GM20431 (cell line): ENCODE measurements at regions not wholly inside any gene's neighbourhood (a gene's known extent, or its start where the extent isn't known, plus 50 kb on each side); places are given as distances from the start of the nearest gene placed in this dataset.

ENCODE experiments used
- in situ Hi-C: fragments of 300-500 bp; cut with MseI, MboI; formaldehyde crosslinking; loops from one replicate; pipeline ENCODE4 v1.15.0; 2020; ENCODE audit warnings: low sequenced_read_pairs; ENCODE audit not compliant: unreplicated experiment

GRCh38 chr12:46459861-46460545 lies 87.4 kb upstream of the SLC38A2 start:
- in situ Hi-C loops = no loop called here

DNA sequence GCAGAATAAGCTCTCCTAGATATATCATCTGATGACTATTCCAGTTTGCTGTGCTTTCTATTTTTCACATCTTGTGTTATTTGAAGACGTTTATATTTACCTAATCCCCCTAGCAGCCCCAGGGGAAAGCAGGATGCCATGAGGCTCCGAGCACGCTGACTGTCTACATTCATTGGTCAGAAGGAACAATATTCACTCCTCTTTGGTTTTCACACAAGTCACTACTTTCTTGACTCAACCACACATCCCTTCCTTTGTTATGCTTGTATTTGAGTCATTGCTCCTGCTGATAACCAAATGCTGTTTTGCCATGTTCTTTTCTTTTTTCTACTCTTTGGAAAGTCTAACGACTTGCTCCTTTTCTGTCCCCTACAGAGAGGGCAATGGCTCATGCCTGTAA lies 86.5 kb upstream of the SLC38A2 start:
- in situ Hi-C loops = no loop called here

DNA sequence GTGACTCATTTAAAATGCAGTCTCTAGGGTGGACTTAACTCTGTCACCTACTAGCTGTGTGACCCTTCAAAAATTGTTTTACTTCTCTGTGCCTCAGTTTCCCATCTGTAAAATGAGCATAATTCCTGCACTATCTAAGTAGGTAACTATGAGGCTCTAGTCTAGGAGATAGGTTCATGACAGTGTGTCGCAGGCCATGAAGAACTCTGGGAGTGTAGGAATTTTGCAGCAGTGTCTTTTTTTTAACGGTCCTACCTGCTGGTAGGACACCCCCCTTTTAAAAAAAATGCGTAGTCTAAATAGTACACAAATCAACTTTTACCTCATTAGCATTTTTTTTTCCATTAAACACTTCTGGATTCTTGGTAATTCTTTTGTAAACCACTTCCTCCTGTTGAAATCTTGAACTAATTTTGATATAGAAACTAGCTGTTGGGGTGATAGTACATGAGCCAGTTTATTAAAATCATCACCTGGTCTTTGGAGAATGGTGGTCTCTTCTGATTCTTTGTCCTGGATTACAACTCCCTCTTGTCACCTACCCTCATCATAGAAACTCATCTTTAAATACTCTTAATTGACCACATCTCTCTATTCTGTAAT lies 86.0 kb upstream of the SLC38A2 start:
- in situ Hi-C loops = no loop called here

GRCh38 chr12:46457958-46458357 lies 85.4 kb upstream of the SLC38A2 start:
- in situ Hi-C loops = no loop called here

- in situ Hi-C loops = no loop called here
Observed at GRCh38 chr12:46456356-46457334, 84.1 kb upstream of the SLC38A2 start.

GRCh38 chr12:46455648-46456352 lies 83.2 kb upstream of the SLC38A2 start:
- in situ Hi-C loops = no loop called here

- in situ Hi-C loops = no loop called here
Observed at GRCh38 chr12:46454981-46455380, 82.4 kb upstream of the SLC38A2 start.

- in situ Hi-C loops = no loop called here
Observed at GRCh38 chr12:46453428-46453827, 80.9 kb upstream of the SLC38A2 start.

DNA sequence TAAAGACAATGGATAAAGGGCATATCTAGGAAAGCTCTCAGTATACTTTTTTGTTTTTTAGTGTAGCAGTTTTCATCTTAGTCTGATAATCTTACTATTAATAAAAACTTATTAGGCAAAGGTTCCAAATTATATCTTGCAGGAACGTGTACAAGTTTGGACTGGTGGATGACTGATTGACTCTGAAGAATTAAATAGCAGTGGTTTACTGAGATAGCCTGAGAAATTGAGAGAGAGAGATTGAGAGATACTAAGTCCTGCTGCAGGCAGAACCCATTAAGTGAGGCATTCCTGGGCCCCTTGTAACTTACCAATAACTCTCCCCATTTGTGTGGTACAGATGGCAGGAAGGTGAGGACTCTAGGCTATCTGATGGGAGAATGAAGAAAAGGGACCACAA lies 80.2 kb upstream of the SLC38A2 start:
- in situ Hi-C loops = no loop called here

DNA sequence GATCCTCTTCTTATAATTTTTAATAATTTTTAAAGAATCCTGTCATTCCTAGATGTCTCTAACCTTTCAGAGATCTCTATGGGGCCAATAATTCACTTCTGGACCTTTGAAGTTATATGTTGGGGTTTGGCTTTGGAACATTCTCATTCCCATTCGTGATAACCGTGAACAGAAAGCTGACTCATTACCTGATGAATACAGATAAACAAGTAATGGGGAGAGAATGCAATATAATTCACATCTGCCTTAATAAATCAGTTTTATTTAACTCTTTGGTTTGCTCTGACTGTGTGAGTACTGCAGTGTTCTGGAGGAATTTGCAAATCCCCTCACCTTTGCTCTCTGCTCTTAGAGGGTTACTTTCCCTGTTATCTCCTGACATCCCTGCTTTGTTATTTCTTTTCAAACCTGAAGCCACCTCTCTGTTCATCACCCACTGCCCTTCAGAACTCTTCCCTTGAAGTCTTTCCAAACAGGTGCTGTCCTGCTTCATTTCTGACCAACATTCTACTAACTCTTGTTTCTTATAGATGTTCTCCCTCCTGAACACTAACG lies 79.6 kb upstream of the SLC38A2 start:
- in situ Hi-C loops = no loop called here

GRCh38 chr12:46451276-46452021 lies 78.9 kb upstream of the SLC38A2 start:
- in situ Hi-C loops = no loop called here

DNA sequence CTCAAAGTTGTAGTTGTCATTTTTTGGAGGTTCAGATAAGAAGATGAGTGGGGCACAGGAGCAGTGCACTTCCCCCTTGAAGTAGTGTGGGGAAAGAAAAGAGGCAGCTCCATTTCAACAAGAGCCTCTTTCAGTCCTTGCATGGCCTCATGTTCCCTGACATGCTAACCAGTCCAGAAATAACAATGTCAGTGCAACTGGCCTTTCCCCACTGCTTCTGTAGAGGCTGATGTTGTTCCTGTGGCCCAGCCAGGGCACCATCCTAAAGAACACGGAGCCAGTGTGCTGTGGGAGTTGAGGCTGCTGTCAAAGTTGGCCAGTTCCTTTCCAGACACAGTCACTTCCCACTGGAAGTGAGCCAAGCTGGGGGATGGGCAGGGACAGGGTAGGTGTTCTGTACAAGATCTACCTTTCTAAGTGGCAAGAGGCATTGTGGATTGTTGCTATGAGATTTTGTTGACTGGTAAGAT lies 77.7 kb upstream of the SLC38A2 start:
- in situ Hi-C loops = no loop called here

- in situ Hi-C loops = no loop called here
Observed at GRCh38 chr12:46449856-46450255, 77.3 kb upstream of the SLC38A2 start.

GRCh38 chr12:46449316-46449715 lies 76.7 kb upstream of the SLC38A2 start:
- in situ Hi-C loops = no loop called here

DNA sequence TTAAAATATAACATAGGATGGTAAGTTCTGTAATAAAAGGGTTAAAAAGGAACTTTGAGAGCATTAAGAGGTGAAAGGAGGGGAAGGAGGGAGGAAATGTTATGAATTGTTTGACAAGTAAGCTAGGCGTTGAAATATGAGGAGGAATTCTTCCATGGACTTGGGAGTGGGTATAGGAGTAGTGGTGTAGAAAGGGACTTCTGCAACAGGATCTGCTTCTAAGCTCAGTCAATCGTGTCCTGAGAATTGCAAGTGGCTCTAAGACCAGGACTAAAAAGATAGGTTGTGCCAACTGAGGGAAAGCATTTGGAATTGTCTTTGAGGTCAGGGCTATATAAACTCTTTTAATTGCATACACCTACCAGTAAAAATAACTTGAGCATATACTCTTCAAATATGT lies 74.1 kb upstream of the SLC38A2 start:
- in situ Hi-C loops = no loop called here

DNA sequence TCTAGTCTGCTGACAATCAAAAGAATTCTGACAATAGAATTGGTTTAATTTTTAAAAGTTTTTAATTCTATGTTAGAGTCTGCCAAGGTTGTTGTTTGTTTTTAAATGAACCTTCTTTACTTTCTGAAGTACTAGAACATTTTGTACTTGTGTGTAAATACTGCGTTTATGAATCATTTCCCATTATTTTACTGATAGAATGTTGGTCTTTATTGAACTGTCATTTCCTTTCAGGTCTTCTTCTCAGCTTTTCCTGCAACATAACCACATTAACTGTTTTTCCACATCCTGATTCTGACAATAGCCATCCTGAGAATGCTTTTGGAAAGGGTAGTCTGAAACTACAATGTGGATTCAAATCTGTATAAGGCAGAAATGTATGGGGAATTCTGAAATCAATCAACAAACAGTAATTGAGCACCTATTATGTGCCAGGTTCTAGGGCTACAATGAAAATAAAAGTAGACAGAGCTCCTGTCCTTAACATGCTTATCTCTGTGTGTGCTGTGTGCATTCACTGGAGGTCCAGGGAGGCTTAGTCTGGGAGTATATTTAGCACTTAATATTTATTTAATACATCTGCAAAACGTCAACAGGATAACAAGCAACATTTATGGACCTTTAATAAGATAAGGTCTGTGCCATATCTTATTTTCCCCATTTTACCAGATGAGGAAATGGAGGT lies 73.1 kb upstream of the SLC38A2 start:
- in situ Hi-C loops = no loop called here

GRCh38 chr12:46445093-46445492 lies 72.5 kb upstream of the SLC38A2 start:
- in situ Hi-C loops = no loop called here

- in situ Hi-C loops = no loop called here
Observed at GRCh38 chr12:46443594-46444263, 71.2 kb upstream of the SLC38A2 start.
